DND-41 (cell line): ENCODE measurements at regions not wholly inside any gene's neighbourhood (a gene's known extent, or its start where the extent isn't known, plus 50 kb on each side); places are given as distances from the start of the nearest gene placed in this dataset.

Experiments
- ATAC-seq: fragments of 200-7000 bp; cut with Tn5 transposase; 3 replicates; pipeline ENCODE4 v1.9.1; 2021; ENCODE audit warnings: low read depth; ENCODE audit not compliant: insufficient read depth
- DNase-seq: peaks from one replicate; pipeline ENCODE4 v3.0.0-alpha.2; 2020
- H2AFZ ChIP-seq: 2 replicates; pipeline ENCODE4 v1.6.0; 2012; ENCODE audit warnings: low read depth, low read length
- H3K27ac ChIP-seq: 2 replicates; pipeline ENCODE4 v1.5.1; 2012; ENCODE audit warnings: low read length, inconsistent platforms
- H3K27me3 ChIP-seq: fragments of 200-600 bp; sonication (generic); 2 replicates; pipeline ENCODE4 v1.6.0; 2012; ENCODE audit warnings: low read length, mild to moderate bottlenecking, inconsistent platforms; ENCODE audit not compliant: insufficient read depth, poor library complexity
- H3K36me3 ChIP-seq: 2 replicates; pipeline ENCODE4 v1.5.1; 2012; ENCODE audit warnings: low read length, inconsistent platforms; ENCODE audit not compliant: insufficient read depth
- H3K4me1 ChIP-seq: 2 replicates; pipeline ENCODE4 v1.5.1; 2012; ENCODE audit warnings: mild to moderate bottlenecking, low read length; ENCODE audit not compliant: insufficient read depth
- H3K4me2 ChIP-seq: 2 replicates; pipeline ENCODE4 v1.6.0; 2012; ENCODE audit warnings: mild to moderate bottlenecking, moderate library complexity, low read length, inconsistent platforms; ENCODE audit not compliant: insufficient read depth
- H3K4me3 ChIP-seq, 2 experiments: fragments of 200-600 bp in 1 of 2; shearing (Covaris generic) in 1 of 2; 2 replicates each; pipeline ENCODE4 v1.5.1; 2012 to 2016; ENCODE audit warnings: inconsistent platforms in 2 of 2, low read length in 2 of 2, mild to moderate bottlenecking in 2 of 2, low read depth in 1 of 2, moderate library complexity in 1 of 2
- H3K79me2 ChIP-seq: 2 replicates; pipeline ENCODE4 v1.6.0; 2012; ENCODE audit warnings: low read length, inconsistent platforms; ENCODE audit not compliant: insufficient read depth
- H3K9ac ChIP-seq: 2 replicates; pipeline ENCODE4 v1.6.0; 2012; ENCODE audit warnings: low read depth, mild to moderate bottlenecking, inconsistent platforms, low read length, moderate library complexity
- H3K9me3 ChIP-seq: 2 replicates; pipeline ENCODE4 v1.5.1; 2012; ENCODE audit warnings: low read length, moderate library complexity, mild to moderate bottlenecking, inconsistent platforms; ENCODE audit not compliant: insufficient read depth, severe bottlenecking
- H4K20me1 ChIP-seq: 2 replicates; pipeline ENCODE4 v1.6.0; 2012; ENCODE audit warnings: low read length; ENCODE audit not compliant: insufficient read depth
- CTCF ChIP-seq: IDR thresholded peaks from 2 replicates; pipeline ENCODE4 v1.5.1; 2012; ENCODE audit warnings: borderline replicate concordance, low read length, moderate library complexity, mild to moderate bottlenecking; ENCODE audit not compliant: poor library complexity, severe bottlenecking; ENCODE audit errors: extremely low read depth
- EZH2 ChIP-seq: IDR thresholded peaks from 3 replicates; pipeline ENCODE4 v1.6.1; 2012; ENCODE audit warnings: borderline replicate concordance, low read depth, mild to moderate bottlenecking, moderate library complexity, low read length, inconsistent platforms; ENCODE audit not compliant: severe bottlenecking

DNA sequence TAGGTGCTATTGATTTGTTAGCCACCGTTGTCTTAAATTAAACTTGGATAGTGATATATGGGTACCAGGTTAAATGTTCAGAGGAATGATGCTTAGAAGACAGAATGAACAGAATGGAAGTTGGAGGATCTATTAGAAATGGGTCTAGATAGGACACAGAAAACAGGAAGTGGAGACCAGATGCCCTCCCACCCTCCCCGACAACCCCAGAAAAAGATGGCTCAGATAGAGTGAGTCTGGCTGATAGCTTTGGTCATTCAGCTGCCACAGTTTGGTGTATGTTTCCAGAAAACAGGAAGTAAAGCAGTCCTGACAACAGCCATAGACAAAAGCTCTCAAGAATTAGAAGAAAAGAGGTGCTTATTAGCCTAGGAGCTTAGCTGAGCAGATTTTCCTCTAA lies 71.5 kb upstream of the DSG1 start:
- TF ChIP-seq CTCF = no peak
- TF ChIP-seq EZH2 = no peak
- Histone ChIP-seq H3K79me2 (no peaks in the 10 kb centered on the region), H2AFZ (no peak overlapping the region), H3K9ac (no peak overlapping the region), H3K9me3 (no peaks in the 10 kb centered on the region), H3K4me1 (no peaks in the 10 kb centered on the region), H3K27me3 (no peaks in the 10 kb centered on the region), H3K4me3 (no peak overlapping the region), H4K20me1 (no peaks in the 10 kb centered on the region), H3K27ac (no peak overlapping the region), H3K36me3 (no peaks in the 10 kb centered on the region), H3K4me2 (no peak overlapping the region)
- ATAC-seq (no peak), DNase-seq (no peak)

DNA sequence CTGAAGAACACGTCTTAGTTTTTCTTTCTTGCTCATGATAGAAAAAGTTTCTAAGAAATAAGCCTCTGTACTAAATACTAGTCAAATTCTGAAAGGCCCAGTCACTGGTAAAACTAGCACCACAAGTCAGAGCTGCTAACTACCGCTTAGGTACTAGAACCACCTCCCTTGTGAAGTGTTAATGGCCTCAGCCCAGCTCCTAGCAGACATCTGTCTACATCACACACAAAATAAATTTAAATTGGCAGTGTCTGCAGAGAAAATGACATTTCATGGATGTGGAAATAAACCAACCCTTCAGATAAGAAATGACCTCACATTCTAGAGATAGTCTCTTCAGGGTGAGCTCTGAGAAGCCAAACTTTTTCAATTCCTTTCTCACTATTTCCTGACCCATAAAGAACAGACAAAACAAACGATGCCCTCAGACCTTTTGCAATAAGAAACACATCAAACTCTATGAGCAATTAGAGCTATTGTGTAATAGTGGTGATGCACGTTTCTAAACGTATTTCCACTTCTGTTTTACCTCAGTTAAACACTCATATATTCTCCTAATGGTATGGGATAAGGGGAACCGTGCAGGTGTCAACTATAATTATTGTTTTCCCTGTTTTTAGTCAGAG lies 70.3 kb upstream of the DSG1 start:
- Histone ChIP-seq H3K36me3 (no peaks in the 10 kb centered on the region), H3K4me1 (no peaks in the 10 kb centered on the region), H3K27me3 (no peaks in the 10 kb centered on the region), H3K9me3 (no peaks in the 10 kb centered on the region), H3K9ac (no peak overlapping the region), H4K20me1 (no peaks in the 10 kb centered on the region), H3K79me2 (no peaks in the 10 kb centered on the region), H2AFZ (no peak overlapping the region), H3K4me3 (no peak overlapping the region), H3K4me2 (no peak overlapping the region), H3K27ac (no peak overlapping the region)
- ATAC-seq (no peak), DNase-seq (no peak)
- TF ChIP-seq EZH2 (no peak), CTCF (no peak)

- Histone ChIP-seq H3K27me3 (no peaks in the 10 kb centered on the region), H3K9ac (no peak overlapping the region), H3K36me3 (no peaks in the 10 kb centered on the region), H3K9me3 (no peaks in the 10 kb centered on the region), H3K79me2 (no peaks in the 10 kb centered on the region), H3K4me3 (no peak overlapping the region), H2AFZ (no peak overlapping the region), H3K27ac (no peak overlapping the region), H3K4me2 (no peak overlapping the region), H3K4me1 (no peaks in the 10 kb centered on the region), H4K20me1 (no peaks in the 10 kb centered on the region)
- no peak for TF ChIP-seq EZH2
- TF ChIP-seq CTCF = no peak
- ATAC-seq (no peak), DNase-seq (no peak)
Observed at GRCh38 chr18:31248783-31249521, 69.0 kb upstream of the DSG1 start.
